Trophoblast cell (in vitro differentiated cells and primary cell): ENCODE measurements at regions not wholly inside any gene's neighbourhood (a gene's known extent, or its start where the extent isn't known, plus 50 kb on each side); places are given as distances from the start of the nearest gene placed in this dataset.

Experiments used
- DNase-seq, 2 donors: peaks; one replicate each; pipeline ENCODE4 v3.0.0-alpha.2; 2016
- H2AFZ ChIP-seq: 2 replicates; pipeline ENCODE4 v1.6.1; 2013; ENCODE audit warnings: low read length, moderate library complexity, mild to moderate bottlenecking; ENCODE audit not compliant: insufficient read depth, poor library complexity
- H2AK5ac ChIP-seq: 2 replicates; pipeline ENCODE4 v1.6.1; 2013; ENCODE audit warnings: mild to moderate bottlenecking, low read length
- H2BK120ac ChIP-seq: 2 replicates; pipeline ENCODE4 v1.6.1; 2013; ENCODE audit warnings: low read length, mild to moderate bottlenecking, moderate library complexity; ENCODE audit not compliant: insufficient read depth, poor library complexity
- H2BK12ac ChIP-seq: 2 replicates; pipeline ENCODE4 v1.6.1; 2013; ENCODE audit warnings: mild to moderate bottlenecking, low read length, moderate library complexity
- H2BK5ac ChIP-seq: 2 replicates; pipeline ENCODE4 v1.6.1; 2013; ENCODE audit warnings: low read length, low read depth, moderate library complexity, mild to moderate bottlenecking; ENCODE audit not compliant: poor library complexity
- H3K14ac ChIP-seq: 2 replicates; pipeline ENCODE4 v1.6.1; 2013; ENCODE audit warnings: mild to moderate bottlenecking, low read length
- H3K18ac ChIP-seq: 2 replicates; pipeline ENCODE4 v1.6.1; 2013; ENCODE audit warnings: mild to moderate bottlenecking, low read length
- H3K23ac ChIP-seq: 2 replicates; pipeline ENCODE4 v1.6.1; 2013; ENCODE audit warnings: low read length
- H3K27ac ChIP-seq: 2 replicates; pipeline ENCODE4 v1.5.1; 2013; ENCODE audit warnings: low read depth, mild to moderate bottlenecking, inconsistent platforms, low read length, moderate library complexity
- H3K27me3 ChIP-seq: 2 replicates; pipeline ENCODE4 v1.6.1; 2013; ENCODE audit warnings: inconsistent platforms, mild to moderate bottlenecking, low read length, moderate library complexity; ENCODE audit not compliant: insufficient read depth
- H3K36me3 ChIP-seq, 2 experiments: 1 replicate in 1 of 2; 2 replicates in 1 of 2; pipeline ENCODE4 v1.6.1; 2013; ENCODE audit warnings: low read length in 2 of 2, mild to moderate bottlenecking in 2 of 2, moderate library complexity in 1 of 2; ENCODE audit not compliant: insufficient read depth in 2 of 2, control insufficient read depth in 1 of 2
- H3K4ac ChIP-seq: 2 replicates; pipeline ENCODE4 v1.6.1; 2013; ENCODE audit warnings: low read depth, mild to moderate bottlenecking, low read length, moderate library complexity
- H3K4me1 ChIP-seq, 2 experiments: 1 replicate in 1 of 2; 2 replicates in 1 of 2; pipeline ENCODE4 v1.6.1; 2013; ENCODE audit warnings: low read length in 2 of 2, mild to moderate bottlenecking in 2 of 2, moderate library complexity in 1 of 2; ENCODE audit not compliant: insufficient read depth in 2 of 2, control insufficient read depth in 1 of 2
- H3K4me2 ChIP-seq: 2 replicates; pipeline ENCODE4 v1.6.1; 2013; ENCODE audit warnings: inconsistent platforms, mild to moderate bottlenecking, low read length, moderate library complexity
- H3K4me3 ChIP-seq: 2 replicates; pipeline ENCODE4 v1.5.1; 2013; ENCODE audit warnings: mild to moderate bottlenecking, low read depth, low read length, inconsistent platforms
- H3K79me1 ChIP-seq: one replicate; pipeline ENCODE4 v1.6.1; 2013; ENCODE audit warnings: low read length
- H3K79me2 ChIP-seq: 2 replicates; pipeline ENCODE4 v1.6.1; 2013; ENCODE audit warnings: low read length, mild to moderate bottlenecking; ENCODE audit not compliant: control insufficient read depth, insufficient read depth, poor library complexity
- H3K9ac ChIP-seq: 2 replicates; pipeline ENCODE4 v1.6.1; 2013; ENCODE audit warnings: mild to moderate bottlenecking, low read length
- H3K9me3 ChIP-seq: 2 replicates; pipeline ENCODE4 v1.6.1; 2013; ENCODE audit warnings: low read depth, mild to moderate bottlenecking, control low read depth, inconsistent platforms, low read length; ENCODE audit not compliant: insufficient read depth
- H4K12ac ChIP-seq: 2 replicates; pipeline ENCODE4 v1.6.1; 2013; ENCODE audit warnings: low read depth, mild to moderate bottlenecking, low read length, moderate library complexity
- H4K8ac ChIP-seq: 2 replicates; pipeline ENCODE4 v1.6.1; 2013; ENCODE audit warnings: low read depth, mild to moderate bottlenecking, low read length, moderate library complexity
- H4K91ac ChIP-seq: one replicate; pipeline ENCODE4 v1.6.1; 2013; ENCODE audit warnings: low read depth, mild to moderate bottlenecking, low read length, moderate library complexity
- WGBS: extraction: QIAGEN DNeasy Blood & Tissue Kit; methylation state at CpG from one replicate; pipeline ENCODE4 v1.1.7; 2013; ENCODE audit warnings: missing lambda C conversion rate; ENCODE audit not compliant: insufficient read length, insufficient coverage; ENCODE audit errors: extremely low coverage; 5-methylcytosine and 5-hydroxymethylcytosine counted together

DNA sequence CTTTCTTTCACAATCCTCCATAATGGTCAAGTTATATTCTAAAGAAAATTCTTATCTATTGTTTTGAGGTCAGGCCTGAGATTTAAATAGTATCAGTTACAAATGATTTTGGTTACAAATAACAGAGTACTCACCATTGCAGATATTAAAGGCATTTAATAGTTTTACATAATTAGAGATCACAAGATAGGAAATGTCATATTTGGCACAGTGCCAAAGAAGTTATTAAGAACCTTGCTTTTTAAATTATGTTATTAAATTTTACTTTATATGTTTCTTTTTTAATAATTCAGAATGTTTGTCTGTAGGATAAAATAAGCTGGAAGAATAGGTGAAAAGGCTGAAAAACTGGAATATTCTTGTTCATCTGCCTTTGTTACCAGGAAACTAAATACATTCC, 1174.7 kb downstream of the PCDH18 start:
- H3K79me2 ChIP-seq, result no peaks in the 10 kb centered on the region

GRCh38 chr4:136355970-136356369, 1176.3 kb downstream of the PCDH18 start:
- H3K79me2 ChIP-seq, result no peaks in the 10 kb centered on the region
- H2AK5ac ChIP-seq, result no peak overlapping the region
- no peak overlapping the region for H3K27ac ChIP-seq
- no peaks in the 10 kb centered on the region for H3K36me3 ChIP-seq
- H3K79me1 ChIP-seq, result no peaks in the 10 kb centered on the region
- H2BK5ac ChIP-seq, result no peak overlapping the region
- no peak overlapping the region for H3K14ac ChIP-seq
- H3K9ac ChIP-seq, result no peak overlapping the region
- H3K18ac ChIP-seq, result no peak overlapping the region
- H3K27me3 ChIP-seq, result no peaks in the 10 kb centered on the region
- no peak overlapping the region for H3K4ac ChIP-seq
- H3K4me2 ChIP-seq, result no peak overlapping the region
- no peak overlapping the region for H2BK12ac ChIP-seq
- no peak overlapping the region for H2AFZ ChIP-seq
- H3K9me3 ChIP-seq, result no peaks in the 10 kb centered on the region
- no CpG with 5 or more reads among the region's 24 CpGs for WGBS
- H4K91ac ChIP-seq, result no peak overlapping the region
- H4K12ac ChIP-seq, result no peak overlapping the region
- no peak overlapping the region for H4K8ac ChIP-seq
- H2BK120ac ChIP-seq, result no peak overlapping the region
- no peak overlapping the region for H3K23ac ChIP-seq
- H3K4me3 ChIP-seq, result no peak overlapping the region
- no peaks in the 10 kb centered on the region for H3K4me1 ChIP-seq
- DNase-seq, result no peak

More for the DNA sequence above, 1174.7 kb downstream of the PCDH18 start:
- Histone ChIP-seq H3K23ac (no peak overlapping the region), H4K91ac (no peak overlapping the region), H3K4me1 (no peaks in the 10 kb centered on the region), H3K27ac (no peak overlapping the region), H3K4me3 (no peak overlapping the region), H3K9me3 (no peaks in the 10 kb centered on the region), H3K27me3 (no peaks in the 10 kb centered on the region), H3K4me2 (no peak overlapping the region), H3K4ac (no peak overlapping the region), H3K79me1 (no peaks in the 10 kb centered on the region), H2BK120ac (no peak overlapping the region), H3K36me3 (no peaks in the 10 kb centered on the region), H4K12ac (no peak overlapping the region), H2AFZ (no peak overlapping the region), H3K9ac (no peak overlapping the region), H4K8ac (no peak overlapping the region), H2BK12ac (no peak overlapping the region), H2AK5ac (no peak overlapping the region), H3K18ac (no peak overlapping the region), H2BK5ac (no peak overlapping the region), H3K14ac (no peak overlapping the region)
- no peak for DNase-seq

- no peak overlapping the region for H2BK12ac ChIP-seq
- H3K4me2 ChIP-seq, result no peak overlapping the region
- no peak overlapping the region for H4K91ac ChIP-seq
- WGBS, result no CpG with 5 or more reads among the region's 3 CpGs
- no peak overlapping the region for H3K18ac ChIP-seq
- H3K9me3 ChIP-seq, result no peaks in the 10 kb centered on the region
- H2AK5ac ChIP-seq, result no peak overlapping the region
- no peaks in the 10 kb centered on the region for H3K79me2 ChIP-seq
- H3K4me3 ChIP-seq, result no peak overlapping the region
- no peak for DNase-seq
- H3K79me1 ChIP-seq, result no peaks in the 10 kb centered on the region
- no peaks in the 10 kb centered on the region for H3K27me3 ChIP-seq
- no peak overlapping the region for H3K27ac ChIP-seq
- no peak overlapping the region for H3K23ac ChIP-seq
- H3K9ac ChIP-seq, result no peak overlapping the region
- no peak overlapping the region for H3K4ac ChIP-seq
- H3K36me3 ChIP-seq, result no peaks in the 10 kb centered on the region
- no peak overlapping the region for H2BK120ac ChIP-seq
- no peak overlapping the region for H4K8ac ChIP-seq
- H2BK5ac ChIP-seq, result no peak overlapping the region
- no peak overlapping the region for H2AFZ ChIP-seq
- no peaks in the 10 kb centered on the region for H3K4me1 ChIP-seq
- no peak overlapping the region for H3K14ac ChIP-seq
- no peak overlapping the region for H4K12ac ChIP-seq
These were observed 1189.0 kb downstream of the PCDH18 start for GRCh38 chr4:136343340-136343739.

- Histone ChIP-seq H3K23ac (no peak overlapping the region), H2BK5ac (no peak overlapping the region), H3K4ac (no peak overlapping the region), H3K4me3 (no peak overlapping the region), H3K36me3 (no peaks in the 10 kb centered on the region), H3K14ac (no peak overlapping the region), H4K12ac (no peak overlapping the region), H3K27me3 (no peaks in the 10 kb centered on the region), H2BK12ac (no peak overlapping the region), H3K9ac (no peak overlapping the region), H4K8ac (no peak overlapping the region), H3K4me1 (no peaks in the 10 kb centered on the region), H3K27ac (no peak overlapping the region), H3K18ac (no peak overlapping the region), H2AFZ (no peak overlapping the region), H2AK5ac (no peak overlapping the region), H3K79me2 (no peaks in the 10 kb centered on the region), H3K9me3 (no peaks in the 10 kb centered on the region), H3K79me1 (no peaks in the 10 kb centered on the region), H2BK120ac (no peak overlapping the region), H4K91ac (no peak overlapping the region), H3K4me2 (no peak overlapping the region)
- DNase-seq, result no peak
- WGBS, result no CpG with 5 or more reads among the region's 3 CpGs
These were observed 1189.6 kb downstream of the PCDH18 start for GRCh38 chr4:136342666-136343065.
